ENCODE measurements at regions not wholly inside any gene's neighbourhood (a gene's known extent, or its start where the extent isn't known, plus 50 kb on each side); places are given as distances from the start of the nearest gene placed in this dataset.

GRCh38 chrY:14238277-14238676 is 182.2 kb downstream of the VCY1B start:
- no peak for TF ChIP-seq REST (IDR thresholded peaks at IDR 0.05; ENCODE audit: borderline replicate concordance)
- no peak for TF ChIP-seq CTCF (IDR thresholded peaks at IDR 0.05; ENCODE audit: poor library complexity, severe bottlenecking)
- no peak for TF ChIP-seq MXI1 (conservative IDR thresholded peaks at IDR 0.05; ENCODE audit: poor library complexity, severe bottlenecking)
- TF ChIP-seq RAD21 (conservative IDR thresholded peaks at IDR 0.05), result no peak
- TF ChIP-seq EZH2 (IDR thresholded peaks at IDR 0.05; ENCODE audit: borderline replicate concordance, insufficient read depth, low read length, poor library complexity, severe bottlenecking), result no peak
- TF ChIP-seq EP300 (conservative IDR thresholded peaks at IDR 0.05; ENCODE audit: poor library complexity, severe bottlenecking), result no peak
- TF ChIP-seq POLR2AphosphoS5 (IDR thresholded peaks at IDR 0.05), result no peak

Data from neural cell (in vitro differentiated cells).